ENCODE measurements at regions not wholly inside any gene's neighbourhood (a gene's known extent, or its start where the extent isn't known, plus 50 kb on each side); places are given as distances from the start of the nearest gene placed in this dataset.

GRCh38 chr15:70181626-70182255 lies 84.0 kb upstream of the TLE3 start:
- DNase-seq (ENCODE audit: low read depth), result no peak

GRCh38 chr15:70180186-70180875 lies 82.6 kb upstream of the TLE3 start:
- DNase-seq (ENCODE audit: low read depth), result no peak

GRCh38 chr15:70179309-70179892 lies 81.7 kb upstream of the TLE3 start:
- no peak for DNase-seq (ENCODE audit: low read depth)

- DNase-seq (ENCODE audit: low read depth), result no peak
These were observed 80.8 kb upstream of the TLE3 start for GRCh38 chr15:70178335-70179084.

- no peak for DNase-seq (ENCODE audit: low read depth)
These were observed 75.0 kb upstream of the TLE3 start for GRCh38 chr15:70172566-70173225.

- DNase-seq (ENCODE audit: low read depth), result no peak
These were observed 74.4 kb upstream of the TLE3 start for GRCh38 chr15:70172124-70172523.

- DNase-seq (ENCODE audit: low read depth), result no peak
These were observed 73.7 kb upstream of the TLE3 start for GRCh38 chr15:70171256-70171886.

- no peak for DNase-seq (ENCODE audit: low read depth)
These were observed 72.5 kb upstream of the TLE3 start for GRCh38 chr15:70170096-70170699.

GRCh38 chr15:70169147-70169546 lies 71.4 kb upstream of the TLE3 start:
- no peak for DNase-seq (ENCODE audit: low read depth)

- no peak for DNase-seq (ENCODE audit: low read depth)
These were observed 69.4 kb upstream of the TLE3 start for GRCh38 chr15:70167155-70167554.

- DNase-seq (ENCODE audit: low read depth), result no peak
These were observed 68.9 kb upstream of the TLE3 start for GRCh38 chr15:70166506-70167087.

GRCh38 chr15:70165716-70166284 lies 68.1 kb upstream of the TLE3 start:
- DNase-seq (ENCODE audit: low read depth), result no peak

- no peak for DNase-seq (ENCODE audit: low read depth)
These were observed 67.4 kb upstream of the TLE3 start for GRCh38 chr15:70164910-70165715.

- no peak for DNase-seq (ENCODE audit: low read depth)
These were observed 66.6 kb upstream of the TLE3 start for GRCh38 chr15:70164156-70164900.

- no peak for DNase-seq (ENCODE audit: low read depth)
These were observed 63.3 kb upstream of the TLE3 start for GRCh38 chr15:70160803-70161565.

GRCh38 chr15:70160267-70160666 lies 62.5 kb upstream of the TLE3 start:
- no peak for DNase-seq (ENCODE audit: low read depth)

- DNase-seq (ENCODE audit: low read depth), result no peak
These were observed 61.9 kb upstream of the TLE3 start for GRCh38 chr15:70159713-70160009.

GRCh38 chr15:70159001-70159712 lies 61.4 kb upstream of the TLE3 start:
- no peak for DNase-seq (ENCODE audit: low read depth)
